BE2C (cell line): ENCODE measurements at regions not wholly inside any gene's neighbourhood (a gene's known extent, or its start where the extent isn't known, plus 50 kb on each side); places are given as distances from the start of the nearest gene placed in this dataset.

Source experiments
- DNase-seq: peaks from one replicate; pipeline ENCODE4 v3.0.0-alpha.2; 2020
- H3K27me3 ChIP-seq: fragments of 250-450 bp; sonication (Bioruptor Pico); 2 replicates; pipeline ENCODE4 v1.5.1; 2020; ENCODE audit warnings: mild to moderate bottlenecking
- H3K36me3 ChIP-seq: fragments of 250-450 bp; sonication (Bioruptor Pico); 2 replicates; pipeline ENCODE4 v1.5.1; 2020; ENCODE audit warnings: mild to moderate bottlenecking
- H3K4me1 ChIP-seq: fragments of 250-450 bp; sonication (Bioruptor Pico); 2 replicates; pipeline ENCODE4 v1.5.1; 2020
- H3K4me3 ChIP-seq: 2 replicates; pipeline ENCODE4 v1.5.1; 2011; ENCODE audit warnings: low read depth, low read length
- H3K9me3 ChIP-seq: fragments of 250-450 bp; sonication (Bioruptor Pico); 2 replicates; pipeline ENCODE4 v1.5.1; 2020
- CTCF ChIP-seq: IDR thresholded peaks from 2 replicates; pipeline ENCODE4 v1.5.1; 2012; ENCODE audit warnings: mild to moderate bottlenecking, low read depth, low read length

- TF ChIP-seq CTCF, result no peak
- no peak for DNase-seq
- Histone ChIP-seq H3K4me3 (no peak overlapping the region), H3K4me1 (no peaks in the 10 kb centered on the region), H3K27me3 (no peaks in the 10 kb centered on the region), H3K9me3 (no peaks in the 10 kb centered on the region), H3K36me3 (no peaks in the 10 kb centered on the region)
These were observed 75.7 kb upstream of the CLINT1 start for GRCh38 chr5:157934600-157934999.

- Histone ChIP-seq H3K27me3 (no peaks in the 10 kb centered on the region), H3K36me3 (no peaks in the 10 kb centered on the region), H3K4me3 (no peak overlapping the region), H3K4me1 (no peaks in the 10 kb centered on the region), H3K9me3 (no peaks in the 10 kb centered on the region)
- no peak for DNase-seq
- no peak for TF ChIP-seq CTCF
These were observed 74.1 kb upstream of the CLINT1 start for GRCh38 chr5:157933005-157933404.

- no peak for DNase-seq
- Histone ChIP-seq H3K36me3 (no peaks in the 10 kb centered on the region), H3K4me1 (peaks cover 9% of the 10 kb centered on the region), H3K9me3 (no peaks in the 10 kb centered on the region), H3K27me3 (no peaks in the 10 kb centered on the region), H3K4me3 (no peak overlapping the region)
- TF ChIP-seq CTCF, result no peak
These were observed 71.8 kb upstream of the CLINT1 start for GRCh38 chr5:157930710-157931109.

GRCh38 chr5:157926977-157927376 lies 68.0 kb upstream of the CLINT1 start:
- Histone ChIP-seq H3K27me3 (no peaks in the 10 kb centered on the region), H3K9me3 (no peaks in the 10 kb centered on the region), H3K4me1 (peaks cover 9% of the 10 kb centered on the region), H3K36me3 (no peaks in the 10 kb centered on the region), H3K4me3 (no peak overlapping the region)
- no peak for DNase-seq
- TF ChIP-seq CTCF, result no peak

GRCh38 chr5:157925786-157926671 lies 67.1 kb upstream of the CLINT1 start:
- Histone ChIP-seq H3K4me3 (no peak overlapping the region), H3K9me3 (no peaks in the 10 kb centered on the region), H3K4me1 (peaks cover 9% of the 10 kb centered on the region), H3K27me3 (no peaks in the 10 kb centered on the region), H3K36me3 (no peaks in the 10 kb centered on the region)
- TF ChIP-seq CTCF, result no peak
- DNase-seq, result peak; percentile 35

- DNase-seq, result no peak
- Histone ChIP-seq H3K4me3 (no peak overlapping the region), H3K4me1 (peaks cover 9% of the 10 kb centered on the region), H3K36me3 (no peaks in the 10 kb centered on the region), H3K27me3 (no peaks in the 10 kb centered on the region), H3K9me3 (no peaks in the 10 kb centered on the region)
- no peak for TF ChIP-seq CTCF
These were observed 66.2 kb upstream of the CLINT1 start for GRCh38 chr5:157924931-157925729.
